ENCODE measurements at regions not wholly inside any gene's neighbourhood (a gene's known extent, or its start where the extent isn't known, plus 50 kb on each side); places are given as distances from the start of the nearest gene placed in this dataset.

DNA sequence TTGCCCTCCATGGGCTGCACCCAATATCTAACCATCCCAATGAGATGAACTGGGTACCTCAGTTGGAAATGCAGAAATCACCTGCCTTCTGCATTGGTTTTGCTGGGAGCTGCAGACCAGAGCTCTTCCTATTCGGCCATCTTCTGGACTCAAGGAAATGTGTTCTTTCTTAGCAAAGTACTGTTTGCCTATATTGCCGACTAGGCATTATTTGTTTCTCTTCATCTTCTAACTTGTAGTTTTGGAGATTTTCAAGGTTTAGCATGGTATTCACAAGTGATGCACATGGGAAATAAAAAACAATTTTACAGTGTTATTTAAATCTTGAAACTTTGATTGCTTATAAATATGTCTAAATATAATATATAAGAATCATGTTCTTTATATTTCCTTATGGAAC is 377.8 kb upstream of the POU1F1 start:
- no peak for TF ChIP-seq CTCF (conservative IDR thresholded peaks at IDR 0.05; ENCODE audit: low read length)
- TF ChIP-seq EZH2phosphoT487 (IDR thresholded peaks at IDR 0.05; ENCODE audit: borderline replicate concordance), result no peak
